Stimulated activated CD8-positive, alpha-beta memory T cell treated with anti-CD3 and anti-CD28 coated beads, Interleukin-7, amount 100 ng/mL, for 24 hours (primary cell): ENCODE measurements at regions not wholly inside any gene's neighbourhood (a gene's known extent, or its start where the extent isn't known, plus 50 kb on each side); places are given as distances from the start of the nearest gene placed in this dataset.

ENCODE experiments used
- DNase-seq: peaks from one replicate; pipeline ENCODE4 v3.0.0-alpha.2; 2020; ENCODE audit warnings: low read depth

DNA sequence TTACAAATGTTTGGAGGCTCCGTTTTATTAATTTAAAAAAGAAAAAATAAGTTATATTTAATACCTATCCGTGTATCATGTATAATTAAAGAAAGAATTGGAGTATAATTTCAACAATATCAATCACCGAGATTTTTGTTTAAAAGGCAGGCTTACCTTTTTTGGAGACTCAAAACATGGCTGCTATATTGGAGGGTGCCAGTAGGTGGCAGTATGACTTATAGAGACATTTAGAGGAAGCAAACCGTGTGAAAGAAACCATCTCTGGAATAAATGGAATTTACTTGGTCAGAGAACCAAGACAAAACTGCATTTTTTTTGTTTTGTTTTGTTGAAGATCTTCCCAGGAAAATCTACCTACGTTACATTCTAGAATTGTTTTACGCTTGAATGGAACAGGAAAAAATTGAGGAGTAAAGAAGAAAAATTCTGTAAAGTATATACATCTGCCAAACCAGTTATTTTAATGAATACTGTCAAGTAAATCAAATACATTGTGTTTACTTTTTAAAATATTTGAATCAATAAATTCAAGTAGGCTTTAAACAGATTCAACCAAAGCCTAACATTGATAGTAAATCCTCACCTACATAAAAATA is 802.6 kb upstream of the ALCAM start:
- peak; percentile 17 for DNase-seq

- no peak for DNase-seq
Observed at GRCh38 chr3:104566054-104566453, 800.7 kb upstream of the ALCAM start.

DNA sequence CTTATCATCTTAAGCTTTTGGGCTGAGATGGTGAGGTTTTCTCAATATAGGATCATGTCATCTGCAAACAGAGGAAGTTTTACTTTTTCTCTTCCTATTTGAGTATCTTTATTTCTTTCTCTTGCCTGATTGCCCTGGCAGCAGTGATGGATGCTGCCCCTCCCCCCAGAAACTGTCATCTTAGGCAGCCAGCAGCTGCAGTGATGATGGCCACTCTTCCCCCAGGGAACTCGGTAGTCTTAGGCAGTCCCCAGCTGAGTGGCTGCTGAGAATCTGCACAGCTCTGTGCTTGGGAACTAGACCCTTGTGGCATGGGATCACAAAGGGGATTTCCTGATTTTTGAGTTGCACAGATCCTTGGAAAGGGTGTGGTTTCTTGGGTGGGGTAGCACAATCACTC is 791.1 kb upstream of the ALCAM start:
- no peak for DNase-seq

GRCh38 chr3:104578558-104578957 is 788.2 kb upstream of the ALCAM start:
- no peak for DNase-seq

DNA sequence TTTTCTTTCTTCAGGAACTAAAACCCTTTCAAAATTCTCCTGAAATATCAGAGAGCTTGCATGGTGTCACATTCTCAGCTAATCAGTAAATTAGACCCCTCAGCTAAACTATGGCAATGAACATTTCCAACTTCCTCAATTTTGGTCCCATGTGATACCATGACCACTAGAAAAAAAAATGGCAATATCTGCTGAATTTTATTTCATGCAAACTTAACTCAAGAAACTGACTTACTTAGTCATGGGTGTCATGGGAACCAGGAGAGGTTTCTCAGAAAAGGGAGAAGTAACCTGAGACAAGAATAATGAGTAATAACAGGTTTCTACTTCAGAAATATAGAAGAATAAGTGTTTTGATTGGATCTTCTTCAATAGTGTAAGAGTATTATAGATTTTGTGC is 784.6 kb upstream of the ALCAM start:
- DNase-seq: no peak

- no peak for DNase-seq
Observed at GRCh38 chr3:104584682-104585081, 782.0 kb upstream of the ALCAM start.

GRCh38 chr3:104586344-104586743 is 780.4 kb upstream of the ALCAM start:
- no peak for DNase-seq

- no peak for DNase-seq
Observed at GRCh38 chr3:104588442-104588841, 778.3 kb upstream of the ALCAM start.

- no peak for DNase-seq
Observed at GRCh38 chr3:104591776-104592175, 774.9 kb upstream of the ALCAM start.

DNA sequence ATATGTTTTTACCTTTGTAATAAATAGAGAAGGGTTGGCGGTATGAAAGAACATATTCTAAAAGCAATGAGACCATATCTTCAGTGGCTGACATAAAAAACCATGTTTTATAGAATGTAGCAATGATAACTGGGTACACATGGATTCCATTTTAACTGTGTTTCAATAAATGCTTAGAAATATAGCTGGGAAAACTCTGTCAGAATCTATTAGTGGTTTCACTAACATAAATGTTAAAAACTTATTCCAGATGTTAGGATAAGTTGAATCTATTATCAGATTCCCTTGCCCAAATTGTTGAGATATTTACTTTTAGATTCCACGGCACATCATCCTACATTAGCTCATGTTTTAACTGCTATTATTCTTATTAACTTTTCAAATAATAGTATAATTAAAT is 772.2 kb upstream of the ALCAM start:
- no peak for DNase-seq

GRCh38 chr3:104596054-104596453 is 770.7 kb upstream of the ALCAM start:
- DNase-seq: no peak

DNA sequence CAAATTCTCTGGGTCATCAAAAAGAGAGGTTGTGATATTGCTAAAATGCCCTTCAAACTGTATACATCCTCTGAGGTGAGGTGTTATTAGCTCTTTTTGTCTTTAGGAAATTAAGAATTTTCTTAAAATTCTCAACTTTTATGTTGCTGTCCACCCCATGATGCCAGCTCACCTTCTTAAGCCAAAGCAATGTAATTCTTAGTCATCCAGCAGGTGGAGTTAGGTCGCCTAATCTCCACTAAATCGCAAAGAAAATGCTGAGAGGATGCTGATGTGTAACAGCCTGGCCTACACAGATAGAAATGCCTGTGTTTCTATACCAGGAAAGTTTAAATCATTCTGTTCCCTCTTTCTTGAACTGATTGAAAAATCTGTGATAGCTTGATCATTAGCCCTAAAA is 770.2 kb upstream of the ALCAM start:
- DNase-seq: no peak

GRCh38 chr3:104598848-104599511 is 767.7 kb upstream of the ALCAM start:
- no peak for DNase-seq

GRCh38 chr3:104604326-104605010 is 762.2 kb upstream of the ALCAM start:
- no peak for DNase-seq

- no peak for DNase-seq
Observed at GRCh38 chr3:104606812-104607211, 759.9 kb upstream of the ALCAM start.

DNA sequence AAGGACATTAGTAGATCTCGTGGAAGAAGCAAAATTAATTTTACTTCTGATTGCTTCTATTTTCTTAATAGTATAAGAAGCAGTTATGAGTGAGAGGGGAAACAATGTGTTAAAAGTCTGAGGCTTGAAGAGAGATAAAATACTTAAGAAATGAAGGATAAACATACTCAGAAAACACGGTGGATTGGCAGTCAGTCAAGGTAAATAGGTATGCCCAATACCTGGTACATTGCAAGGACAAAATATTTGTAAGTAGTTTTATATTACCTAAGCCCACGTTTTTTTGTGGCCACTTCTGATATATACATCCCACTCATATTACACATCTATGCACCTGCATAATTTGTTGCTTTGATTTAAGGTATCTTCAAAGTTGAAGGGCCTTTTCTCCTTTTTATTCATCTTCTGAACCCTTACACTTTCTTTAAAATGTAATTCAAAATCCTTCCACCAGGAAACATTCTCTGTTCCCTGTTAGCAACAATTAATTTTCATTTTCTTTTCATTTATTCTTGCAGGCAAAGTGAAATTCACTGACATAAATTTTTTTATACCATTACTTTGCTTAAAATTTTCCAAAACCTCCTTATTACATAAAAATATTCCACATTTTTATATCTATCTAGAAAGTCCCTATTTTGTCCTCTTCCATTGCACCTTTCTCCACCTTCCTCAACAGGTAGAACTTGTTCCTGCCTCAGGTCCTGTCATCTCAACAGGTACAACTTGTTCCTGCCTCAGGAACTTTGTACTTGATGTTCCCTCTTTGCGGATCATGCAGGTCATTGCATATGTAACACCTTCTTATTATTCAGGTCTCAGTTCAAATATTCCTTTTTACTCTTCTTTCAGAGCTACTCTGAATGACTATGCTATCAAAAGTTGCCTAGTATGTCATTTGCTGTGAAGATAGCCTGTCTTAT is 755.7 kb upstream of the ALCAM start:
- DNase-seq: no peak

- no peak for DNase-seq
Observed at GRCh38 chr3:104612218-104612617, 754.5 kb upstream of the ALCAM start.

DNA sequence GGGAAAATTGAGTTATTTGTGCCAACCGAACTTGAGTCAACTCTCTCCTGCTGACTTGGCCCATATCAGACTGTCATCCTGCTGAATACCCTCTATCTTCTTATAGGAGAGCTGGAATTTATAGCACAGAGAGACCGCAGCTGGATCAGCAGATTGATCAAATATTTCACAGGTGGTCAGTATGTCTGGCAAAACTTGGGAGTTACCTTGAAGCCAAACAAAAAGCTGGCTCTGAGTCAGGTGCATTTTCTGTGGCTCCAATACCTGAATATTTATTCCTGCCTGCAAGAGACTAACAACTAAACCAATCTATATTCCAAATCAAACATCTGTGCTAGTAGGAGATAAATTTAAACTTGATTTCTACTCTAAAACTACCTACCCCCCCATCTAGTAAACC is 752.1 kb upstream of the ALCAM start:
- DNase-seq: no peak

DNA sequence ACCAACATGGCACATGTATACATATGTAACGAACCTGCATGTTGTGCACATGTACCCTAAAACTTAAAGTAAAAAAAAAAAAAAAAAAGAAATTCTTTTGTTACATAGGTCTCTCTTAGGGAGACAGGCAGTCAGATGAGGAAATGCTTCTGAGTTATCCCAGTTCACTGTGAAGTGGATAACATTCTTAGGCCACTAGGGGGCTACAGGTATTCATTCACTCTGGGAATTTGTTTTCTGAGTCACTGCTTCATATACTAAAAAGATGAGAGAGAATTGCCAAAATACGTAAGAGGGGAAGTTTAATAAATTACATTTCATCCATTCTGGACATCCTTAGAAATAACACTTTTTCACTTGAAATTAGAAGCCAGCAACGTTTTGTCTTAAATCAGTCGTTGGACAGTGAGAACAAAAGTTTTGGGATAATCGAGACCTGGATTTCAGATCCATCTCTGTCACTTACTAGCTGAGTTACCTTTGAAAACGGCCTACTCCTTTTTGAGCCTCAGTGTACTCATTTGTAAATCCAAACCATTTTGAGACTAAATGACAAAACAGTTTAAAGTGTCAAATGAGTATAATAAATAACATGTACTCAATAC is 738.4 kb upstream of the ALCAM start:
- no peak for DNase-seq

DNA sequence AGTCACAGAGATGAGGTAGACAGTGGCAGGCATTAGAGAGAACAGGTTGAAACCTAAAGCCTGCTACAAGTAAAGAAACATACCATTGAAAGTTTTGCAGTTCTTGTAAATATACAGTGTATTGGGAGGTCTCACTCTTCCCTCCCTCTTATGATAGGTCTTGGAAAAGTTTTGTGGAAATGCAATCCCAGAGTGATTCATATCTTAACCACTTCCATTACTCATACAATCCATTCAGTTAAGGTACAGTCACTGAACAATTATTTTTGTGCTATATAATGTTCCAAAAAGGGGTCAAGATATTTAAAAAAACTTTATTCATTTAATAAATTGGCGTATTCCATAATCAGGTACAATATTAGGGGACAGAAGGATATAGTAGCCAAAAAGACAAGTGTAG is 737.7 kb upstream of the ALCAM start:
- DNase-seq: no peak

DNA sequence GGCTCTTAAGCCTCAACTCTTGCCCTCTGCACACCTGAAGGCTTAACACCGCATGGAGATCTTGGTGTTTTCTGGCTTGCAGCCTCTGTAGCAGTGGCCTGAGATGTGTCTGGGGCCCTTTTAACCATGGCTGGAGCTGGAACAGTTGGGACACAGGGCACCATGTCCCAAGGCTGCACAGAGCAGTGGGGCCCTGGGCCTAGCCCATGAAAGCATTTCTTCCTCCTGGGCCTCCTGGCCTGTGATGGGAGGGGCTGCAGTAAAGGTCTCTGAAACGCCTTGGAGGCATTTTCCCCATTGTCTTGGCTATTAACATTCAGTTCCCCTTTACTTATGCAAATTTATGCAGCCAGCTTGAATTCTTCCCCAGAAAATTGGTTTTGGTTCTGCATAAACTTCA is 735.5 kb upstream of the ALCAM start:
- DNase-seq: no peak

DNA sequence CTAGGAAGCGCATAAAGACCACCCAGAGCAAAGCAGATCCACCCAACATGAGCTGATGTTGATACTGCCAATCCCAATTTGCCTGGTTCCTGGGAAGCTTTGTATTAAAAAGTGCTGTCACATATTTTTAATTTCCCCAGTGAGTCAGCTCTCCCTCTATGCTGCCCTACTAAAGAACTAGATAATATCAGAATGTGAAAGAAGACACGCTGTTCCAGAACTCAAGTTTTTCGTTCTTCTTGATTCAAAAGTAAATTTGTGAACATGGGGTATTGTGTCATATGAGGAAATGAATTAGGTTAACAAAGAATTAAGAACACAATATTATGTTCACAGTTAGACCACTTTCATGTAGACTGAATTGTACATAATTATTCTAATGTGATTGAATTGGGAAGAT is 734.2 kb upstream of the ALCAM start:
- DNase-seq: no peak
